Sciatic nerve (tissue), 2 donors: ENCODE measurements at regions not wholly inside any gene's neighbourhood (a gene's known extent, or its start where the extent isn't known, plus 50 kb on each side); places are given as distances from the start of the nearest gene placed in this dataset.
"Not testable (repeated sequence)": the region's sequence is repeated elsewhere in the genome, so short reads cannot be mapped to it uniquely, and the experiment has no call there.

Source experiments
- ATAC-seq: fragments of 200-7000 bp; cut with Tn5 transposase; one replicate; pipeline ENCODE4 v1.9.1; 2020; ENCODE audit warnings: mild to moderate bottlenecking, moderate library complexity
- DNase-seq: peaks from one replicate; pipeline ENCODE4 v3.0.0-alpha.2; 2020; ENCODE audit warnings: low spot score
- intact Hi-C: fragments of 100-400 bp; cut with DNase I; formaldehyde crosslinking; loops from one replicate; pipeline ENCODE4 v1.14.2; 2022
- donor health status: DM: no; HTN: no; CAD: no.
- donor health status: DM: no; HTN: no; CAD: no.

- no peak for DNase-seq
- intact Hi-C loops, result no loop called here
- peak; percentile 55 for ATAC-seq
Measured at GRCh38 chr7:121544726-121545125, 148.6 kb upstream of the FAM3C start.

- ATAC-seq, result no peak
- DNase-seq, result no peak
- intact Hi-C loops, result no loop called here
Measured at GRCh38 chr7:121544238-121544637, 148.1 kb upstream of the FAM3C start.

- ATAC-seq, result no peak
- intact Hi-C loops, result no loop called here
Measured at GRCh38 chr7:121541457-121541856, 145.3 kb upstream of the FAM3C start.

GRCh38 chr7:121540138-121540537 lies 144.0 kb upstream of the FAM3C start:
- DNase-seq, result no peak
- no peak for ATAC-seq
- intact Hi-C loops, result no loop called here

More at GRCh38 chr7:121541457-121541856, 145.3 kb upstream of the FAM3C start:
- DNase-seq, result no peak

GRCh38 chr7:121537031-121537430 lies 140.9 kb upstream of the FAM3C start:
- DNase-seq (no peak), ATAC-seq (no peak)
- intact Hi-C loops, result no loop called here

GRCh38 chr7:121531175-121532070 lies 135.3 kb upstream of the FAM3C start:
- ATAC-seq, result no peak
- DNase-seq, result no peak
- intact Hi-C loops, result no loop called here

GRCh38 chr7:121530227-121531174 lies 134.4 kb upstream of the FAM3C start:
- ATAC-seq (peak; percentile 64), DNase-seq (no peak)
- intact Hi-C loops, result no loop called here

GRCh38 chr7:121529003-121529402 lies 132.9 kb upstream of the FAM3C start:
- intact Hi-C loops, result no loop called here
- DNase-seq (no peak), ATAC-seq (no peak)

- intact Hi-C loops, ATAC-seq, DNase-seq: not testable (repeated sequence)
Measured at GRCh38 chr7:121526210-121526609, 130.1 kb upstream of the FAM3C start.

- no peak for DNase-seq
- ATAC-seq, result no peak
- intact Hi-C loops, result no loop called here
Measured at GRCh38 chr7:121525155-121525819, 129.2 kb upstream of the FAM3C start.

- ATAC-seq, result no peak
- no peak for DNase-seq
- intact Hi-C loops, result no loop called here
Measured at GRCh38 chr7:121521711-121522400, 125.7 kb upstream of the FAM3C start.

- DNase-seq, result no peak
- ATAC-seq, result no peak
- intact Hi-C loops, result no loop called here
Measured at GRCh38 chr7:121520911-121521310, 124.8 kb upstream of the FAM3C start.

- ATAC-seq (peak; percentile 71), DNase-seq (no peak)
- intact Hi-C loops, result no loop called here
Measured at GRCh38 chr7:121519548-121520521, 123.7 kb upstream of the FAM3C start.

- no peak for DNase-seq
- intact Hi-C loops, result no loop called here
- no peak for ATAC-seq
Measured at GRCh38 chr7:121517591-121517990, 121.5 kb upstream of the FAM3C start.

- DNase-seq (no peak), ATAC-seq (no peak)
- intact Hi-C loops, result no loop called here
Measured at GRCh38 chr7:121516821-121517220, 120.7 kb upstream of the FAM3C start.

GRCh38 chr7:121515630-121516401 lies 119.7 kb upstream of the FAM3C start:
- DNase-seq, result no peak
- ATAC-seq, result no peak
- intact Hi-C loops, result no loop called here

- DNase-seq (no peak), ATAC-seq (no peak)
- intact Hi-C loops, result no loop called here
Measured at GRCh38 chr7:121515229-121515628, 119.1 kb upstream of the FAM3C start.
